Activated naive CD8-positive, alpha-beta T cell treated with anti-CD3 and anti-CD28 coated beads, Interleukin-2, amount 10 ng/mL, durations not matched to agents 7 days and 5 days (primary cell): ENCODE measurements at regions not wholly inside any gene's neighbourhood (a gene's known extent, or its start where the extent isn't known, plus 50 kb on each side); places are given as distances from the start of the nearest gene placed in this dataset.
"Not testable (repeated sequence)": the region's sequence is repeated elsewhere in the genome, so short reads cannot be mapped to it uniquely, and the experiment has no call there.

Experiments used
- ATAC-seq: fragments of 150-1000 bp; cut with Tn5 transposase; one replicate; pipeline ENCODE4 v1.10.0; 2021; ENCODE audit warnings: low read depth, moderate library complexity
- POLR2A ChIA-PET: fragments of 350-600 bp; sonication (Branson Sonifier 250); formaldehyde crosslinking; loops from one replicate; lab custom pipeline; 2021; ENCODE audit warnings: antibody characterized with exemption; lab: Charles Lee
- DNase-seq: peaks from one replicate; pipeline ENCODE4 v3.0.0; 2021
- H3K27ac Mint-ChIP-seq: one replicate; pipeline ENCODE4 v1.8.0; 2022; ENCODE audit warnings: mild to moderate bottlenecking, mixed read lengths
- H3K27me3 Mint-ChIP-seq: one replicate; pipeline ENCODE4 v1.8.0; 2022; ENCODE audit warnings: mild to moderate bottlenecking, moderate library complexity, mixed read lengths
- H3K36me3 Mint-ChIP-seq: one replicate; pipeline ENCODE4 v1.8.0; 2021; ENCODE audit warnings: mild to moderate bottlenecking, mixed read lengths
- H3K4me1 Mint-ChIP-seq: one replicate; pipeline ENCODE4 v1.8.0; 2021; ENCODE audit warnings: mixed read lengths
- H3K4me3 Mint-ChIP-seq: one replicate; pipeline ENCODE4 v1.8.0; 2022; ENCODE audit warnings: mild to moderate bottlenecking, moderate library complexity, mixed read lengths
- H3K9me3 Mint-ChIP-seq: one replicate; pipeline ENCODE4 v1.8.0; 2021; ENCODE audit warnings: mixed read lengths

GRCh38 chr6:167219967-167220512 lies 62.3 kb upstream of the GPR31 start:
- H3K4me3 Mint-ChIP-seq = no peak overlapping the region
- DNase-seq = no peak
- peaks cover 3% of the 10 kb centered on the region for H3K4me1 Mint-ChIP-seq
- no peak for ATAC-seq
- H3K27me3 Mint-ChIP-seq = peaks cover 6% of the 10 kb centered on the region
- POLR2A ChIA-PET = no interaction called here
- H3K27ac Mint-ChIP-seq = no peak overlapping the region
- H3K9me3 Mint-ChIP-seq = no peaks in the 10 kb centered on the region
- no peaks in the 10 kb centered on the region for H3K36me3 Mint-ChIP-seq

GRCh38 chr6:167221400-167222201 lies 63.8 kb upstream of the GPR31 start:
- POLR2A ChIA-PET = no interaction called here
- Mint-ChIP-seq H3K36me3 (no peaks in the 10 kb centered on the region), H3K27me3 (peaks cover 10% of the 10 kb centered on the region), H3K27ac (no peak overlapping the region), H3K9me3 (no peaks in the 10 kb centered on the region), H3K4me3 (no peak overlapping the region), H3K4me1 (peaks cover 3% of the 10 kb centered on the region)
- ATAC-seq (no peak), DNase-seq (no peak)

- H3K27ac Mint-ChIP-seq, H3K4me3 Mint-ChIP-seq, H3K4me1 Mint-ChIP-seq, POLR2A ChIA-PET, ATAC-seq, H3K36me3 Mint-ChIP-seq, DNase-seq, H3K9me3 Mint-ChIP-seq: not testable (repeated sequence)
- peaks cover 46% of the 10 kb centered on the region for H3K27me3 Mint-ChIP-seq
These were observed 65.3 kb upstream of the UNC93A start for GRCh38 chr6:167225566-167226382.

GRCh38 chr6:167226383-167226685 lies 64.8 kb upstream of the UNC93A start:
- H3K4me1 Mint-ChIP-seq = no peaks in the 10 kb centered on the region
- POLR2A ChIA-PET = no interaction called here
- H3K27me3 Mint-ChIP-seq = peaks cover 45% of the 10 kb centered on the region
- no peak overlapping the region for H3K4me3 Mint-ChIP-seq
- DNase-seq (no peak), ATAC-seq (no peak)
- H3K9me3 Mint-ChIP-seq = no peaks in the 10 kb centered on the region
- H3K27ac Mint-ChIP-seq = no peak overlapping the region
- no peaks in the 10 kb centered on the region for H3K36me3 Mint-ChIP-seq

GRCh38 chr6:167226791-167227190 lies 64.3 kb upstream of the UNC93A start:
- H3K9me3 Mint-ChIP-seq = no peaks in the 10 kb centered on the region
- no peak overlapping the region for H3K4me3 Mint-ChIP-seq
- no peak for ATAC-seq
- H3K36me3 Mint-ChIP-seq = no peaks in the 10 kb centered on the region
- H3K27ac Mint-ChIP-seq = no peak overlapping the region
- no peaks in the 10 kb centered on the region for H3K4me1 Mint-ChIP-seq
- no peak for DNase-seq
- H3K27me3 Mint-ChIP-seq = peaks cover 48% of the 10 kb centered on the region
- POLR2A ChIA-PET = no interaction called here

- no peaks in the 10 kb centered on the region for H3K4me1 Mint-ChIP-seq
- H3K27ac Mint-ChIP-seq = no peak overlapping the region
- H3K36me3 Mint-ChIP-seq = no peaks in the 10 kb centered on the region
- peaks cover 56% of the 10 kb centered on the region for H3K27me3 Mint-ChIP-seq
- POLR2A ChIA-PET = no interaction called here
- no peak for ATAC-seq
- H3K9me3 Mint-ChIP-seq = no peaks in the 10 kb centered on the region
- no peak overlapping the region for H3K4me3 Mint-ChIP-seq
- no peak for DNase-seq
These were observed 63.1 kb upstream of the UNC93A start for GRCh38 chr6:167227984-167228383.

GRCh38 chr6:167229586-167229985 lies 61.5 kb upstream of the UNC93A start:
- H3K27me3 Mint-ChIP-seq = peaks cover 60% of the 10 kb centered on the region
- H3K4me3 Mint-ChIP-seq = no peak overlapping the region
- H3K27ac Mint-ChIP-seq = no peak overlapping the region
- POLR2A ChIA-PET = no interaction called here
- DNase-seq (no peak), ATAC-seq (no peak)
- H3K9me3 Mint-ChIP-seq = no peaks in the 10 kb centered on the region
- H3K36me3 Mint-ChIP-seq = no peaks in the 10 kb centered on the region
- H3K4me1 Mint-ChIP-seq = no peaks in the 10 kb centered on the region

- H3K9me3 Mint-ChIP-seq = no peaks in the 10 kb centered on the region
- no peak for ATAC-seq
- peaks cover 60% of the 10 kb centered on the region for H3K27me3 Mint-ChIP-seq
- H3K27ac Mint-ChIP-seq = no peak overlapping the region
- POLR2A ChIA-PET = no interaction called here
- no peak for DNase-seq
- no peaks in the 10 kb centered on the region for H3K4me1 Mint-ChIP-seq
- H3K36me3 Mint-ChIP-seq = no peaks in the 10 kb centered on the region
- H3K4me3 Mint-ChIP-seq = no peak overlapping the region
These were observed 60.8 kb upstream of the UNC93A start for GRCh38 chr6:167230288-167230687.

GRCh38 chr6:167232356-167232755 lies 58.8 kb upstream of the UNC93A start:
- ATAC-seq = no peak
- no peaks in the 10 kb centered on the region for H3K9me3 Mint-ChIP-seq

GRCh38 chr6:167233490-167233889 lies 57.6 kb upstream of the UNC93A start:
- POLR2A ChIA-PET = no interaction called here

More at GRCh38 chr6:167232356-167232755, 58.8 kb upstream of the UNC93A start:
- no peak overlapping the region for H3K4me3 Mint-ChIP-seq
- peaks cover 53% of the 10 kb centered on the region for H3K27me3 Mint-ChIP-seq
- H3K27ac Mint-ChIP-seq = no peak overlapping the region
- POLR2A ChIA-PET = no interaction called here
- no peak for DNase-seq
- H3K4me1 Mint-ChIP-seq = no peaks in the 10 kb centered on the region
- H3K36me3 Mint-ChIP-seq = no peaks in the 10 kb centered on the region

GRCh38 chr6:167234576-167234975 lies 56.5 kb upstream of the UNC93A start:
- peaks cover 32% of the 10 kb centered on the region for H3K27me3 Mint-ChIP-seq
- ATAC-seq, H3K4me3 Mint-ChIP-seq, H3K4me1 Mint-ChIP-seq, H3K27ac Mint-ChIP-seq, POLR2A ChIA-PET, H3K9me3 Mint-ChIP-seq, H3K36me3 Mint-ChIP-seq, DNase-seq: not testable (repeated sequence)

More at GRCh38 chr6:167233490-167233889, 57.6 kb upstream of the UNC93A start:
- Mint-ChIP-seq H3K27me3 (peaks cover 41% of the 10 kb centered on the region), H3K4me1 (no peaks in the 10 kb centered on the region), H3K4me3 (no peak overlapping the region), H3K27ac (no peak overlapping the region), H3K36me3 (no peaks in the 10 kb centered on the region), H3K9me3 (no peaks in the 10 kb centered on the region)
- ATAC-seq (no peak), DNase-seq (no peak)

GRCh38 chr6:167235005-167235404 lies 56.1 kb upstream of the UNC93A start:
- H3K4me1 Mint-ChIP-seq = no peaks in the 10 kb centered on the region
- H3K27ac Mint-ChIP-seq = no peak overlapping the region
- H3K27me3 Mint-ChIP-seq = peaks cover 27% of the 10 kb centered on the region

GRCh38 chr6:167235421-167236238 lies 55.5 kb upstream of the UNC93A start:
- ATAC-seq (no peak), DNase-seq (no peak)
- Mint-ChIP-seq H3K4me3 (no peak overlapping the region), H3K4me1 (no peaks in the 10 kb centered on the region), H3K9me3 (no peaks in the 10 kb centered on the region), H3K27me3 (peaks cover 21% of the 10 kb centered on the region), H3K36me3 (no peaks in the 10 kb centered on the region), H3K27ac (no peak overlapping the region)
- POLR2A ChIA-PET = no interaction called here

More at GRCh38 chr6:167235005-167235404, 56.1 kb upstream of the UNC93A start:
- Mint-ChIP-seq H3K9me3 (no peaks in the 10 kb centered on the region), H3K4me3 (no peak overlapping the region), H3K36me3 (no peaks in the 10 kb centered on the region)
- POLR2A ChIA-PET = no interaction called here
- ATAC-seq (no peak), DNase-seq (no peak)
